Fibroblast of villous mesenchyme (primary cell): ENCODE measurements at regions not wholly inside any gene's neighbourhood (a gene's known extent, or its start where the extent isn't known, plus 50 kb on each side); places are given as distances from the start of the nearest gene placed in this dataset.

ENCODE experiments used
- DNase-seq: peaks from one replicate; pipeline ENCODE4 v3.0.0-alpha.2; 2010; ENCODE audit warnings: low read depth
- H3K4me3 ChIP-seq: 2 replicates; pipeline ENCODE4 v1.5.1; 2011; ENCODE audit warnings: low read depth, mild to moderate bottlenecking, low read length
- TF ChIP-seq, protein P1 (sequence below): IDR thresholded peaks from 2 replicates; pipeline ENCODE4 v1.5.1; 2012; ENCODE audit warnings: low read depth, mild to moderate bottlenecking, low read length; ENCODE audit not compliant: insufficient read depth

DNA sequence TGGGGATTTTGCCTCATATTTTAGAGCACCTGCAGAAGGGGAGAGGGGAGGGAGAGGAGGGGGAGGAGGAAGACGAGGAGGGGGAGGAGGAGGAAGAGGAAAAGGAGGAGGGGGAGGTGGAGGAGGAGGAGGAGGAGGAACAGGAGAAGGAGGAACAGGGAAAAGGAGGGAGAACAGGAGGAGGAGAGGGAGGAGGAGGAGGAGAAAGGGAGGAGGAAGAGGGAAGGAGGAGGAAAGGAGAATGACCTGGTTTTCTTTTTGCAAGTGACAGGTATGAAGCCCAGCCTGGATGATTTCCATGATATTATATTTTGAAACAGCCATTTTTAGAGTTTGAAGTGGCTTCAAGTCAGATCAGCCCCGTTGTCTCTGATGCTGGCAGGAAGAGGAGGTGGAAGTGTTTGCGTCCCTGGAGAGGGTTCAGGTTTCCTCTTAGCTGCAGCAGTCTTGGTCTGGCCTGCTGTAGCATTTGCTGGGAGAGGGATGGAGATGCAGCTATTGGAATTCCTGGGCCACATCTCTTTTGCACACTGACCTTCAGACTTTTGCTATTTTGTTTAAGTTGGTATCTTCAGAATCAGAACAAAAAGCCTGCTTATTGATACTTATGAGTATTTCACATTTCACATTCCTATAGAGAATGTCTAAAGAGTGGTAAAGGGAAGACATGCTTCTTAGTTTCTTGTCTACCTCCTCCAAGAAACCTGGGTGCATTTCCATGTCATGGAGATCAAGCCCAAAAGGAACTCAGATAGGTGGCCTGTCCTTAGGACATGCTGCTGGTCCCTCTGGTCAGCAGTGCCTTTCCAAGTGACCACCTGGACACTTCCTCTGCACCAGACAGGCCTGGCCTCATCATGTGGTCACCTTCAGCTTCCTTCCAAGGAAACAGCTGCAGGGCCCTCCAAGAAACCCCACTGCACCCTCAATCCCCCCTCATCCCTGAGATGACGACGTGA lies 54.3 kb upstream of the IYD start:
- TF ChIP-seq, protein P1, sequence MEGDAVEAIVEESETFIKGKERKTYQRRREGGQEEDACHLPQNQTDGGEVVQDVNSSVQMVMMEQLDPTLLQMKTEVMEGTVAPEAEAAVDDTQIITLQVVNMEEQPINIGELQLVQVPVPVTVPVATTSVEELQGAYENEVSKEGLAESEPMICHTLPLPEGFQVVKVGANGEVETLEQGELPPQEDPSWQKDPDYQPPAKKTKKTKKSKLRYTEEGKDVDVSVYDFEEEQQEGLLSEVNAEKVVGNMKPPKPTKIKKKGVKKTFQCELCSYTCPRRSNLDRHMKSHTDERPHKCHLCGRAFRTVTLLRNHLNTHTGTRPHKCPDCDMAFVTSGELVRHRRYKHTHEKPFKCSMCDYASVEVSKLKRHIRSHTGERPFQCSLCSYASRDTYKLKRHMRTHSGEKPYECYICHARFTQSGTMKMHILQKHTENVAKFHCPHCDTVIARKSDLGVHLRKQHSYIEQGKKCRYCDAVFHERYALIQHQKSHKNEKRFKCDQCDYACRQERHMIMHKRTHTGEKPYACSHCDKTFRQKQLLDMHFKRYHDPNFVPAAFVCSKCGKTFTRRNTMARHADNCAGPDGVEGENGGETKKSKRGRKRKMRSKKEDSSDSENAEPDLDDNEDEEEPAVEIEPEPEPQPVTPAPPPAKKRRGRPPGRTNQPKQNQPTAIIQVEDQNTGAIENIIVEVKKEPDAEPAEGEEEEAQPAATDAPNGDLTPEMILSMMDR: no peak
- H3K4me3 ChIP-seq: no peak overlapping the region
- DNase-seq: no peak

DNA sequence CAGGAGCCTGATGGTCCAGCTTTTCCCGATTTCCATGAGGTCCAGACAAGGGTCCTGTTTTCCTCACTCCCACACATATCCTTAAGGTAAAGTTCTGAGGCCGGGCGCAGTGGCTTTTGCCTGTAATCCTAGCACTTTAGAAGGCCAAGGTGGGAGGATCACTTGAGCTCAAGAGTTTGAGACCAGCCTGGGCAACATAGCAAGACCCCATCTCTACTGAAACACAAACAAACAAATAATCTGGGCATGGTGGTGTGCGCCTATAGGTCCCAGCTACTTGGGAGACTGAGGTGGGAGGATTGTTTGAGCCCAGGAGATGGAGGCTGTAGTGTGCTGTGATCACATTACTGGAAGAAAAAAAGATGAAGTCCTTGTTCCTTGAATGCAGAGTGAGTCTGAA lies 53.2 kb upstream of the IYD start:
- no peak for DNase-seq
- TF ChIP-seq, protein P1: no peak
- H3K4me3 ChIP-seq: no peak overlapping the region

DNA sequence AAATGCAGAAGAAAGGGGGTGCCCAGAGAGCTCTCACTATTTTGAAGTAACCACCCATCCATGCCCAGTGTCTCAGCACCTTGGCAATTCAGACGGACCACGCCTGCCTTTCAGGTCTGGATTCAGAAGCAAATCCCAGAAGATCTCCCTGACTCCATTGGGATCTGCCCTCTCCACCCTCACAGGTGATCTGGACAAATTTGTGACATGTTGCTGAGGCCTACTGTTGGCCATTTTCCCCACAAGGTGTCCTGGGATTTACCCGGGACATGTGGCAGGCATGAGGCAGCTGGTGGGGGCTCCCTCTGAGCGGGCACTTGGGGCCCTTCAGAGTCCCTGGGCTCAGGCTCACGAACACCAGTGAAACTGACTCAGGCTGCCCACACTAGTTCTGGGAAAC lies 51.9 kb upstream of the IYD start:
- DNase-seq: no peak
- H3K4me3 ChIP-seq: no peak overlapping the region
- TF ChIP-seq, protein P1: no peak
